ENCODE measurements at regions not wholly inside any gene's neighbourhood (a gene's known extent, or its start where the extent isn't known, plus 50 kb on each side); places are given as distances from the start of the nearest gene placed in this dataset.

GRCh38 chr2:59005836-59006615 is 764.9 kb upstream of the FANCL start:
- TF ChIP-seq POLR2A (IDR thresholded peaks at IDR 0.05) (no peak), CTCF (IDR thresholded peaks at IDR 0.05) (no peak), EP300 (IDR thresholded peaks at IDR 0.05; ENCODE audit: low read depth) (no peak), POLR2AphosphoS5 (IDR thresholded peaks at IDR 0.05) (no peak)
- Histone ChIP-seq H3K27ac (no peak overlapping the region), H3K4me1 (no peaks in the 10 kb centered on the region), H3K4me3 (no peak overlapping the region), H3K9me3 (no peaks in the 10 kb centered on the region), H3K36me3 (no peaks in the 10 kb centered on the region), H3K27me3 (no peaks in the 10 kb centered on the region)
- in situ Hi-C loops (cut with MboI; ENCODE audit: low pct_ligation_motif_present in 1 of 4, low pct_unique_long_range_greater_than_20kb in 1 of 4, low sequenced_read_pairs in 3 of 4) (loop anchor here in 1 of 4 donors (25.0 kb wide), 1 partner anchor 1581 kb away; no protein-coding TSS in a partner anchor), intact Hi-C loops (cut with DNase I; ENCODE audit: low total_unique reads) (no loop called here)
- WGBS, 2 donors (ENCODE audit: low coverage in 1 of 2): 75 to 77% methylated on average over 3 to 5 of the region's 5 CpGs
- DNase-seq: no peak

- H3K27me3 ChIP-seq: no peaks in the 10 kb centered on the region
- no peak overlapping the region for H3K4me3 ChIP-seq
- DNase-seq: no peak
- H3K9me3 ChIP-seq: no peaks in the 10 kb centered on the region
- H3K4me1 ChIP-seq: no peaks in the 10 kb centered on the region
- no peaks in the 10 kb centered on the region for H3K36me3 ChIP-seq
- in situ Hi-C loops (cut with MboI; ENCODE audit: low pct_ligation_motif_present in 1 of 4, low pct_unique_long_range_greater_than_20kb in 1 of 4, low sequenced_read_pairs in 3 of 4) (loop anchor here in 1 of 4 donors (25.0 kb wide), 1 partner anchor 1583 kb away; no protein-coding TSS in a partner anchor), intact Hi-C loops (cut with DNase I; ENCODE audit: low total_unique reads) (no loop called here)
- no peak overlapping the region for H3K27ac ChIP-seq
- TF ChIP-seq POLR2AphosphoS5 (IDR thresholded peaks at IDR 0.05): no peak
- TF ChIP-seq POLR2A (IDR thresholded peaks at IDR 0.05): no peak
- no peak for TF ChIP-seq EP300 (IDR thresholded peaks at IDR 0.05; ENCODE audit: low read depth)
- TF ChIP-seq CTCF (IDR thresholded peaks at IDR 0.05): no peak
Observed at GRCh38 chr2:59004621-59005020, 763.5 kb upstream of the FANCL start.

GRCh38 chr2:59000796-59001195 is 759.7 kb upstream of the FANCL start:
- Histone ChIP-seq H3K27ac (no peak overlapping the region), H3K4me1 (no peaks in the 10 kb centered on the region), H3K36me3 (no peaks in the 10 kb centered on the region), H3K27me3 (no peaks in the 10 kb centered on the region), H3K4me3 (no peak overlapping the region), H3K9me3 (no peaks in the 10 kb centered on the region)
- TF ChIP-seq POLR2AphosphoS5 (IDR thresholded peaks at IDR 0.05) (no peak), CTCF (IDR thresholded peaks at IDR 0.05) (no peak), POLR2A (IDR thresholded peaks at IDR 0.05) (no peak), EP300 (IDR thresholded peaks at IDR 0.05; ENCODE audit: low read depth) (no peak)
- no peak for DNase-seq
- intact Hi-C loops (cut with DNase I; ENCODE audit: low total_unique reads): no loop called here
- 59% methylated on average over 2 of the region's 2 CpGs; no CpG with 5 or more reads in 1 of the 2 donors for WGBS, 2 donors (ENCODE audit: low coverage in 1 of 2)
- in situ Hi-C loops (cut with MboI; ENCODE audit: low pct_ligation_motif_present in 1 of 4, low pct_unique_long_range_greater_than_20kb in 1 of 4, low sequenced_read_pairs in 3 of 4): loop anchor here in 1 of 4 donors (25.0 kb wide), 1 partner anchor 1587 kb away; no protein-coding TSS in a partner anchor

- no peaks in the 10 kb centered on the region for H3K27me3 ChIP-seq
- H3K9me3 ChIP-seq: no peaks in the 10 kb centered on the region
- no peaks in the 10 kb centered on the region for H3K4me1 ChIP-seq
- TF ChIP-seq EP300 (IDR thresholded peaks at IDR 0.05; ENCODE audit: low read depth): no peak
- TF ChIP-seq POLR2AphosphoS5 (IDR thresholded peaks at IDR 0.05): no peak
- TF ChIP-seq CTCF (IDR thresholded peaks at IDR 0.05): no peak
- no peak for TF ChIP-seq POLR2A (IDR thresholded peaks at IDR 0.05)
- in situ Hi-C loops (cut with MboI; ENCODE audit: low pct_ligation_motif_present in 1 of 4, low pct_unique_long_range_greater_than_20kb in 1 of 4, low sequenced_read_pairs in 3 of 4): no loop called here
- H3K36me3 ChIP-seq: no peaks in the 10 kb centered on the region
- DNase-seq: no peak
- WGBS, 2 donors (ENCODE audit: low coverage in 1 of 2): 48 to 57% methylated on average over 4 of the region's 4 CpGs
- intact Hi-C loops (cut with DNase I; ENCODE audit: low total_unique reads): no loop called here
- no peak overlapping the region for H3K4me3 ChIP-seq
- no peak overlapping the region for H3K27ac ChIP-seq
Observed at GRCh38 chr2:58992062-58992706, 751.1 kb upstream of the FANCL start.

All from transverse colon (tissue), 4 donors.